ENCODE measurements at regions not wholly inside any gene's neighbourhood (a gene's known extent, or its start where the extent isn't known, plus 50 kb on each side); places are given as distances from the start of the nearest gene placed in this dataset.

- no peak for DNase-seq
Observed at GRCh38 chr7:50166997-50167965, 74.2 kb upstream of the ZPBP start.

GRCh38 chr7:50164559-50165170, 71.6 kb upstream of the ZPBP start:
- DNase-seq: no peak

- no peak for DNase-seq
Observed at GRCh38 chr7:50160206-50160605, 67.2 kb upstream of the ZPBP start.

GRCh38 chr7:50159154-50159553, 66.1 kb upstream of the ZPBP start:
- no peak for DNase-seq

GRCh38 chr7:50156706-50157105, 63.7 kb upstream of the ZPBP start:
- DNase-seq: no peak

- no peak for DNase-seq
Observed at GRCh38 chr7:50156163-50156562, 63.1 kb upstream of the ZPBP start.

- DNase-seq: no peak
Observed at GRCh38 chr7:50155755-50156154, 62.7 kb upstream of the ZPBP start.

GRCh38 chr7:50153995-50154394, 60.9 kb upstream of the ZPBP start:
- DNase-seq: no peak

GRCh38 chr7:50153148-50153547, 60.1 kb upstream of the ZPBP start:
- no peak for DNase-seq

GRCh38 chr7:50152486-50152885, 59.4 kb upstream of the ZPBP start:
- DNase-seq: no peak

GRCh38 chr7:50151661-50152060, 58.6 kb upstream of the ZPBP start:
- no peak for DNase-seq

- DNase-seq: peak in 2 of 56 donors; percentile 11 to 42
Observed at GRCh38 chr7:50151001-50151400, 58.0 kb upstream of the ZPBP start.

- DNase-seq: no peak
Observed at GRCh38 chr7:50149369-50149768, 56.3 kb upstream of the ZPBP start.

- DNase-seq: no peak
Observed at GRCh38 chr7:50147951-50148808, 55.1 kb upstream of the ZPBP start.

GRCh38 chr7:50146692-50147091, 53.6 kb upstream of the ZPBP start:
- DNase-seq: no peak

GRCh38 chr7:50145801-50146338, 52.8 kb upstream of the ZPBP start:
- DNase-seq: no peak

GRCh38 chr7:50145226-50145625, 52.2 kb upstream of the ZPBP start:
- DNase-seq: no peak

Measured in nucleus accumbens (tissue), 56 donors.